ENCODE measurements at regions not wholly inside any gene's neighbourhood (a gene's known extent, or its start where the extent isn't known, plus 50 kb on each side); places are given as distances from the start of the nearest gene placed in this dataset.

GRCh38 chr1:17890056-17890814 lies 135.1 kb downstream of the ACTL8 start:
- intact Hi-C loops (cut with DNase I, micrococcal nuclease), result no loop called here
- no peaks in the 10 kb centered on the region for H3K9me3 ChIP-seq
- ATAC-seq, result no peak
- H3K4me3 ChIP-seq, result no peak overlapping the region
- DNase-seq, result no peak
- no peaks in the 10 kb centered on the region for H3K36me3 ChIP-seq (ENCODE audit: low read depth)
- TF ChIP-seq CTCF (IDR thresholded peaks at IDR 0.05), result no peak
- H3K4me1 ChIP-seq (ENCODE audit: low read depth), result no peaks in the 10 kb centered on the region

DNA sequence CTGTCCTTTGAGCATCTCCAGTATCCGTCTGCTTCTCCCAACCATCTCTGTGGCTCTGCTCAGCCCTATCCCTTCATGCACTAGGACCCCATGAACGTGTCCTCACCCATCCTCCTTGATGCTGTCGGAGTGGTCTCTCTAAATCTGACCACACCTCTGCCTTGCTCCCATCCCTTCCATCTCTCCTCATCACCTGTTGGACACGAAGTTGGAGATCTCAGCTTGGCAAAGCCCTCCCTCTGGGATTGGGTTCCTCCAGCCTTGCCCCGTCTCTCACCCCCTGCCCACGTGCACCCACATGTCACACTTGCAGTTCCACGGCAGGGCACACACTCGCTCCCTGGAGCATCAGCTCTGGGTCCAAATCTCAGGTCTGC lies 135.7 kb downstream of the ACTL8 start:
- no peaks in the 10 kb centered on the region for H3K4me1 ChIP-seq (ENCODE audit: low read depth)
- intact Hi-C loops (cut with DNase I, micrococcal nuclease), result no loop called here
- ATAC-seq (no peak), DNase-seq (no peak)
- no peaks in the 10 kb centered on the region for H3K9me3 ChIP-seq
- H3K4me3 ChIP-seq, result no peak overlapping the region
- no peaks in the 10 kb centered on the region for H3K36me3 ChIP-seq (ENCODE audit: low read depth)
- TF ChIP-seq CTCF (IDR thresholded peaks at IDR 0.05), result no peak

GRCh38 chr1:17891205-17892110 lies 136.3 kb downstream of the ACTL8 start:
- Histone ChIP-seq H3K9me3 (no peaks in the 10 kb centered on the region), H3K4me1 (ENCODE audit: low read depth) (no peaks in the 10 kb centered on the region), H3K36me3 (ENCODE audit: low read depth) (no peaks in the 10 kb centered on the region), H3K4me3 (no peak overlapping the region)
- no peak for TF ChIP-seq CTCF (IDR thresholded peaks at IDR 0.05)
- ATAC-seq (no peak), DNase-seq (no peak)
- intact Hi-C loops (cut with DNase I, micrococcal nuclease), result no loop called here

GRCh38 chr1:17892225-17892624 lies 137.1 kb downstream of the ACTL8 start:
- no peaks in the 10 kb centered on the region for H3K36me3 ChIP-seq (ENCODE audit: low read depth)
- TF ChIP-seq CTCF (IDR thresholded peaks at IDR 0.05), result no peak
- DNase-seq (no peak), ATAC-seq (no peak)
- intact Hi-C loops (cut with DNase I, micrococcal nuclease), result no loop called here
- H3K4me1 ChIP-seq (ENCODE audit: low read depth), result no peaks in the 10 kb centered on the region
- no peak overlapping the region for H3K4me3 ChIP-seq
- no peaks in the 10 kb centered on the region for H3K9me3 ChIP-seq

GRCh38 chr1:17892851-17893250 lies 137.7 kb downstream of the ACTL8 start:
- no peak for ATAC-seq

More at GRCh38 chr1:17892851-17893250, 137.7 kb downstream of the ACTL8 start:
- no peak for TF ChIP-seq CTCF (IDR thresholded peaks at IDR 0.05)
- DNase-seq, result no peak
- intact Hi-C loops (cut with DNase I, micrococcal nuclease), result no loop called here
- Histone ChIP-seq H3K4me1 (ENCODE audit: low read depth) (no peaks in the 10 kb centered on the region), H3K9me3 (no peaks in the 10 kb centered on the region), H3K4me3 (no peak overlapping the region), H3K36me3 (ENCODE audit: low read depth) (no peaks in the 10 kb centered on the region)
